SU-DHL-6 (cell line): ENCODE measurements at regions not wholly inside any gene's neighbourhood (a gene's known extent, or its start where the extent isn't known, plus 50 kb on each side); places are given as distances from the start of the nearest gene placed in this dataset.

Experiments
- H2AFZ ChIP-seq: fragments of 200-600 bp; sonication (generic); 2 replicates; pipeline ENCODE4 v1.6.1; 2014; ENCODE audit warnings: low read depth, mild to moderate bottlenecking, moderate library complexity, mixed read lengths, antibody characterized with exemption, low read length; ENCODE audit not compliant: severe bottlenecking
- H3F3A ChIP-seq: fragments of 200-600 bp; shearing (Covaris generic); 2 replicates; pipeline ENCODE4 v1.6.0; 2016; ENCODE audit warnings: antibody characterized with exemption, mild to moderate bottlenecking; ENCODE audit not compliant: insufficient read depth
- H3K27ac ChIP-seq: fragments of 200-600 bp; sonication (generic); 2 replicates; pipeline ENCODE4 v1.5.1; 2016; ENCODE audit warnings: low read depth, mild to moderate bottlenecking, low read length, moderate library complexity, mixed read lengths
- H3K27me3 ChIP-seq: fragments of 200-600 bp; sonication (generic), shearing (Covaris generic); 2 replicates; pipeline ENCODE4 v1.6.0; 2014; ENCODE audit warnings: mild to moderate bottlenecking, low read length
- H3K36me3 ChIP-seq: fragments of 200-600 bp; sonication (generic); 2 replicates; pipeline ENCODE4 v1.6.1; 2014; ENCODE audit warnings: mild to moderate bottlenecking, low read length, mixed read lengths
- H3K4me2 ChIP-seq: fragments of 300-600, 200-600 bp; shearing (Covaris generic), sonication (generic); 2 replicates; pipeline ENCODE4 v1.6.0; 2014; ENCODE audit warnings: low read length, low read depth, mild to moderate bottlenecking; ENCODE audit not compliant: poor library complexity, severe bottlenecking
- H3K4me3 ChIP-seq: fragments of 200-600 bp; sonication (generic); 2 replicates; pipeline ENCODE4 v1.5.1; 2014; ENCODE audit warnings: antibody characterized with exemption, low read length, mild to moderate bottlenecking, mixed read lengths; ENCODE audit not compliant: insufficient read depth, poor library complexity, severe bottlenecking
- H3K79me2 ChIP-seq: fragments of 200-600 bp; sonication (generic); 2 replicates; pipeline ENCODE4 v1.6.1; 2014; ENCODE audit warnings: mild to moderate bottlenecking, low read length, moderate library complexity; ENCODE audit not compliant: insufficient read depth
- H3K9ac ChIP-seq: fragments of 200-600 bp; sonication (generic); 2 replicates; pipeline ENCODE4 v1.7.0; 2014; ENCODE audit warnings: mild to moderate bottlenecking, low read length
- H3K9me2 ChIP-seq: fragments of 200-600 bp; sonication (generic); replicated peaks from 2 replicates; pipeline ENCODE4 v1.6.1; 2014; ENCODE audit warnings: low read length; ENCODE audit not compliant: insufficient read depth
- H3K9me3 ChIP-seq: fragments of 200-600 bp; sonication (generic); 2 replicates; pipeline ENCODE4 v1.6.1; 2014; ENCODE audit warnings: low read length, mixed read lengths; ENCODE audit not compliant: insufficient read depth
- H4K20me1 ChIP-seq: fragments of 200-600 bp; sonication (generic); 2 replicates; pipeline ENCODE4 v1.6.1; 2014; ENCODE audit warnings: low read depth, mild to moderate bottlenecking, antibody characterized with exemption, low read length, moderate library complexity, mixed read lengths
- CTCF ChIP-seq: fragments of 200-600 bp; sonication (generic); IDR thresholded peaks from one replicate; pipeline ENCODE4 v1.5.1; 2017; ENCODE audit warnings: antibody characterized with exemption, mild to moderate bottlenecking, low read length, moderate library complexity; ENCODE audit not compliant: insufficient read depth, poor library complexity, severe bottlenecking
- EZH2phosphoT487 ChIP-seq: fragments of 200-600 bp; sonication (generic), shearing (Covaris generic); conservative IDR thresholded peaks from 2 replicates; pipeline ENCODE4 v1.6.1; 2018; ENCODE audit warnings: mild to moderate bottlenecking, antibody characterized with exemption, low read length, moderate library complexity, mixed read lengths

- no peak overlapping the region for H3K4me2 ChIP-seq
- no peaks in the 10 kb centered on the region for H3F3A ChIP-seq
- no peaks in the 10 kb centered on the region for H3K9me2 ChIP-seq
- H4K20me1 ChIP-seq = no peaks in the 10 kb centered on the region
- no peak overlapping the region for H3K27ac ChIP-seq
- H3K36me3 ChIP-seq = no peaks in the 10 kb centered on the region
- H3K9me3 ChIP-seq = no peaks in the 10 kb centered on the region
- no peak overlapping the region for H2AFZ ChIP-seq
- H3K9ac ChIP-seq = no peak overlapping the region
- H3K27me3 ChIP-seq = no peaks in the 10 kb centered on the region
- TF ChIP-seq CTCF (no peak), EZH2phosphoT487 (no peak)
- H3K4me3 ChIP-seq = no peak overlapping the region
- H3K79me2 ChIP-seq = no peaks in the 10 kb centered on the region
Measured at GRCh38 chr1:221632072-221632471, 109.8 kb downstream of the DUSP10 start.

- no peaks in the 10 kb centered on the region for H3K36me3 ChIP-seq
- no peaks in the 10 kb centered on the region for H3K9me2 ChIP-seq
- no peak overlapping the region for H3K4me3 ChIP-seq
- no peaks in the 10 kb centered on the region for H4K20me1 ChIP-seq
- no peaks in the 10 kb centered on the region for H3K79me2 ChIP-seq
- TF ChIP-seq CTCF (no peak), EZH2phosphoT487 (no peak)
- no peak overlapping the region for H3K4me2 ChIP-seq
- no peak overlapping the region for H3K27ac ChIP-seq
- no peaks in the 10 kb centered on the region for H3F3A ChIP-seq
- no peak overlapping the region for H3K9ac ChIP-seq
- H3K9me3 ChIP-seq = no peaks in the 10 kb centered on the region
- no peak overlapping the region for H2AFZ ChIP-seq
- no peaks in the 10 kb centered on the region for H3K27me3 ChIP-seq
Measured at GRCh38 chr1:221633841-221634409, 108.0 kb downstream of the DUSP10 start.

GRCh38 chr1:221634606-221635005 is 107.3 kb downstream of the DUSP10 start:
- Histone ChIP-seq H3K4me2 (no peak overlapping the region), H3K27me3 (no peaks in the 10 kb centered on the region), H3K79me2 (no peaks in the 10 kb centered on the region), H2AFZ (no peak overlapping the region), H4K20me1 (no peaks in the 10 kb centered on the region), H3F3A (no peaks in the 10 kb centered on the region), H3K9me3 (no peaks in the 10 kb centered on the region), H3K9me2 (no peaks in the 10 kb centered on the region), H3K27ac (no peak overlapping the region), H3K36me3 (no peaks in the 10 kb centered on the region), H3K9ac (no peak overlapping the region), H3K4me3 (no peak overlapping the region)
- TF ChIP-seq EZH2phosphoT487 (no peak), CTCF (no peak)

GRCh38 chr1:221635305-221635704 is 106.6 kb downstream of the DUSP10 start:
- Histone ChIP-seq H3K27ac (no peak overlapping the region), H2AFZ (no peak overlapping the region), H3K4me3 (no peak overlapping the region), H3K36me3 (no peaks in the 10 kb centered on the region), H3K9ac (no peak overlapping the region), H3F3A (no peaks in the 10 kb centered on the region), H3K27me3 (no peaks in the 10 kb centered on the region), H3K4me2 (no peak overlapping the region), H3K9me3 (no peaks in the 10 kb centered on the region), H3K79me2 (no peaks in the 10 kb centered on the region), H3K9me2 (no peaks in the 10 kb centered on the region), H4K20me1 (no peaks in the 10 kb centered on the region)
- TF ChIP-seq CTCF = no peak
- TF ChIP-seq EZH2phosphoT487 = no peak
